Tibial artery (tissue), 4 donors: ENCODE measurements at regions not wholly inside any gene's neighbourhood (a gene's known extent, or its start where the extent isn't known, plus 50 kb on each side); places are given as distances from the start of the nearest gene placed in this dataset.

Experiments
- DNase-seq, 2 donors: peaks; one replicate each; pipeline ENCODE4 v3.0.0-alpha.2; 2019
- H3K27ac ChIP-seq, 2 donors: fragments of 200-600 bp; sonication (generic) in 1 of 2; 1 replicate in 1 of 2; 2 replicates in 1 of 2; pipeline ENCODE4 v1.5.1; 2018 to 2019; ENCODE audit warnings: mild to moderate bottlenecking in 1 of 2
- H3K27me3 ChIP-seq, 2 donors: fragments of 200-600 bp; sonication (generic) in 1 of 2; one replicate each; pipeline versions ENCODE4 v1.5.1 to v1.6.0; 2016 to 2019
- H3K36me3 ChIP-seq, 3 donors: fragments of 200-600 bp; sonication (generic) in 2 of 3; one replicate each; pipeline ENCODE4 v1.5.1; 2016 to 2019; ENCODE audit warnings: mild to moderate bottlenecking in 2 of 3
- H3K4me1 ChIP-seq, 4 donors: fragments of 200-600 bp; sonication (generic) in 2 of 4; 1 replicate in 3 of 4; 2 replicates in 1 of 4; pipeline ENCODE4 v1.5.1; 2016 to 2019
- H3K4me3 ChIP-seq, 2 donors: fragments of 200-600 bp; sonication (generic) in 1 of 2; 1 replicate in 1 of 2; 2 replicates in 1 of 2; pipeline ENCODE4 v1.5.1; 2018 to 2019; ENCODE audit warnings: mild to moderate bottlenecking in 2 of 2
- H3K9me3 ChIP-seq, 3 donors: fragments of 200-600 bp; sonication (generic) in 1 of 3; one replicate each; pipeline ENCODE4 v1.5.1; 2016 to 2019
- CTCF ChIP-seq, 2 experiments: fragments of 200-600 bp in 1 of 2; fragments of 450-650 bp in 1 of 2; IDR thresholded peaks; one replicate each; pipeline ENCODE4 v1.5.1; 2017 to 2019; ENCODE audit warnings: antibody characterized with exemption in 2 of 2, mild to moderate bottlenecking in 1 of 2, moderate library complexity in 1 of 2
- intact Hi-C: fragments of 100-400 bp; cut with DNase I; formaldehyde crosslinking; loops from one replicate; pipeline ENCODE4 v1.15.0; 2023; ENCODE audit warnings: low total_unique reads

- no peaks in the 10 kb centered on the region for H3K36me3 ChIP-seq
- TF ChIP-seq CTCF (IDR thresholded peaks at IDR 0.05) = no peak
- H3K27me3 ChIP-seq = peaks cover 0 to 17% of the 10 kb centered on the region in 2 donors
- H3K27ac ChIP-seq = no peak overlapping the region
- no peaks in the 10 kb centered on the region for H3K4me1 ChIP-seq
- H3K4me3 ChIP-seq = no peak overlapping the region
- intact Hi-C loops = no loop called here
- no peaks in the 10 kb centered on the region for H3K9me3 ChIP-seq
- DNase-seq = no peak
Measured at GRCh38 chr15:101570241-101570640, 80.7 kb upstream of the PCSK6 start.

- Histone ChIP-seq H3K9me3 (no peaks in the 10 kb centered on the region), H3K4me3 (no peak overlapping the region), H3K36me3 (no peaks in the 10 kb centered on the region), H3K27ac (no peak overlapping the region), H3K27me3 (peaks cover 0 to 20% of the 10 kb centered on the region in 2 donors), H3K4me1 (no peaks in the 10 kb centered on the region)
- no peak for DNase-seq
- no peak for TF ChIP-seq CTCF (IDR thresholded peaks at IDR 0.05)
- intact Hi-C loops = no loop called here
Measured at GRCh38 chr15:101568821-101569555, 79.5 kb upstream of the PCSK6 start.

DNA sequence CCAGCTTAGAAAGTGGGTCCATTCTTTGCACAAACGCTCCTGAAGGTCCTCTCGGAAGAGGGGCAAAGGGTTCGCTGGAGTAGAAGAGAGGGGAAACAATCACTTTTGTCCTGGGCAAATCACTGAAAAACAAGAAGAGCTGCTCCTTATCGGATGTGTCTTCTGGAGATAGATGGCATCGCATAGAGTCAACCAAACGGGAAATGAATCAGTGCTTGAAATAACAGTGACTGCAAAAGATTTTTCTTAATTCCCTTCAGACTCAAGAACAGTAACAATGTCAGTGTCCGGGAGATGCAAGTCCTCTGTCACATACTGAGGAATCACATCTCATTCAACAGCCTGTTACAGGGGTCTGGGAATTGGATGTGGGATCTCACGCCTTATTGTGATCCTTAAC is 78.8 kb upstream of the PCSK6 start:
- no peaks in the 10 kb centered on the region for H3K9me3 ChIP-seq
- no peak for DNase-seq
- H3K36me3 ChIP-seq = no peaks in the 10 kb centered on the region
- H3K27me3 ChIP-seq = peaks cover 0 to 20% of the 10 kb centered on the region in 2 donors
- no peak overlapping the region for H3K27ac ChIP-seq
- intact Hi-C loops = no loop called here
- no peaks in the 10 kb centered on the region for H3K4me1 ChIP-seq
- H3K4me3 ChIP-seq = no peak overlapping the region
- no peak for TF ChIP-seq CTCF (IDR thresholded peaks at IDR 0.05)

DNA sequence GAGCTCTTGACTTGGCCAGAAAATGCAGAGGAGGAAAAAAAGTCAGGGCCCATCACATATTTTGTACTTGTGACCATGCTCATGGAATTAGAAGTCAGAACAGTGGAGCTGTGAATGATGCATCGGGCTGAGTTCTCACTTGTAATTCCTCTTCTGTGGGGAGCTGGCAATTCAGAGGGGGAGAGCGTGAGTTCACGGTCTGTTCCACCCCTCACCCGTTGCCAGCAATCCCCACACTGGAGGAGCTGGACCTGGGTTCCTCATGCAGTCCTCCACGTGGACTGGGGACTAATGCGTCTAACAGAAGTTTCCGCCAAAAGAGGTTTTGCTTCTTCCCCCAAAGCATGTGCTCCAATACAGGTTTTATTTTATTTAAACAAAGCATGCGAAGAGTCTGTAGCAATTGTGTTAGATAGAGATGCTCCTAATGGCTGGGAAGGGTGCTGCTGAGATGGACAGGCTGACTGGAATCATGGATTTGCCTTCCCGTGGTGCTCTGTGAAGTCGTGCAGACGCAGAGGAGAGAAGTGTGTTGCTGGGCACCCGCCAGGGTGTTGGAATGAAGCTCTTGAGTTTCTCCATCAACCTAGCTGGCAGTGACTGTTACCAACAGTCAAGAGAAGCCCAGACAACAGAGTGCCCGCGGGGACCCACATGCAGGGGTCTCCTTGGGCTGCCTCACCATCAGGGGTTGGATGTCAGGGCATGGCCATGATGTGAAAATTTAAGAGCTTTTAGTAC is 77.4 kb upstream of the PCSK6 start:
- H3K36me3 ChIP-seq = no peaks in the 10 kb centered on the region
- TF ChIP-seq CTCF (IDR thresholded peaks at IDR 0.05) = no peak
- DNase-seq = no peak
- no peak overlapping the region for H3K27ac ChIP-seq
- no peaks in the 10 kb centered on the region for H3K9me3 ChIP-seq
- peaks cover 0 to 20% of the 10 kb centered on the region in 2 donors for H3K27me3 ChIP-seq
- intact Hi-C loops = no loop called here
- H3K4me3 ChIP-seq = no peak overlapping the region
- H3K4me1 ChIP-seq = no peaks in the 10 kb centered on the region

DNA sequence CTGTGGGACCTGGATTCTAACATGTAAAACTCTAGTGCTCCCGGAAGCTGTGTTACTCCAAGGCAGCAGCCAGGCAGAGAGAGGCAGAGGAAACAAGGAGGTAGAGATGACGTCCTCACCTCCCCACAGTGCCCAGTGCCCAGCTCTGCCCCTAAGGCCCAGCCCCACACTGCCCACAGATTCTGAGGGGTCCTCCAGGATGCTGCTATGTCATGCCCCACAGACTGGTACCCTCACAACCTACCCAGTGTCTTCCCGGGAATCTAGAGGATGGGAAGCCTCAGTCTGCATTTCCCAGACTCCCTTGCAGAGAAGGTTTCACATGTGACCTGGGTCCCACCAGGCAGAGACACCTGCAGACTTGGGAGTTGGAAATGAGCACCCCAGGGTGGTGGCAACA is 75.9 kb upstream of the PCSK6 start:
- intact Hi-C loops = no loop called here
- DNase-seq = no peak
- no peaks in the 10 kb centered on the region for H3K36me3 ChIP-seq
- no peak overlapping the region for H3K27ac ChIP-seq
- no peak overlapping the region for H3K4me3 ChIP-seq
- no peaks in the 10 kb centered on the region for H3K9me3 ChIP-seq
- no peak for TF ChIP-seq CTCF (IDR thresholded peaks at IDR 0.05)
- peaks cover 0 to 20% of the 10 kb centered on the region in 2 donors for H3K27me3 ChIP-seq
- no peaks in the 10 kb centered on the region for H3K4me1 ChIP-seq
